ENCODE measurements at regions not wholly inside any gene's neighbourhood (a gene's known extent, or its start where the extent isn't known, plus 50 kb on each side); places are given as distances from the start of the nearest gene placed in this dataset.

DNA sequence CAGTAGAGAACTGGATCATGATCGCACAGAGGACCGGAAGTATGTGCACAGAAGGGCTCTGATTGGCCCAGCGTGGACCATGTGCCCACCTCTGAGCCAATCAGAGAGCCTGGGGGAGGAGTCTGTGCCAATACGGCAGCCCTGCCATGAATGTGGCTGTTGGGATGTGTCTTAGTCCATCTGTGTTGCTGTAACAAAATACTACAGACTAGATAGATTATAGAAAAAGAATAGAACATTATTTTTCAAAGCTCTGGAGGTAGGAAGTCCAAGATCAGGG lies 132.0 kb downstream of the NDUFA10 start:
- no peak for DNase-seq (ENCODE audit: low read depth)
- no peak for TF ChIP-seq CTCF (IDR thresholded peaks at IDR 0.05; ENCODE audit: low read depth, low read length, missing control alignments)
- in situ Hi-C loops (cut with HindIII; ENCODE audit: low sequenced_read_pairs) = no loop called here
- no peak overlapping the region for H3K4me3 ChIP-seq (ENCODE audit: low read depth, low read length)

DNA sequence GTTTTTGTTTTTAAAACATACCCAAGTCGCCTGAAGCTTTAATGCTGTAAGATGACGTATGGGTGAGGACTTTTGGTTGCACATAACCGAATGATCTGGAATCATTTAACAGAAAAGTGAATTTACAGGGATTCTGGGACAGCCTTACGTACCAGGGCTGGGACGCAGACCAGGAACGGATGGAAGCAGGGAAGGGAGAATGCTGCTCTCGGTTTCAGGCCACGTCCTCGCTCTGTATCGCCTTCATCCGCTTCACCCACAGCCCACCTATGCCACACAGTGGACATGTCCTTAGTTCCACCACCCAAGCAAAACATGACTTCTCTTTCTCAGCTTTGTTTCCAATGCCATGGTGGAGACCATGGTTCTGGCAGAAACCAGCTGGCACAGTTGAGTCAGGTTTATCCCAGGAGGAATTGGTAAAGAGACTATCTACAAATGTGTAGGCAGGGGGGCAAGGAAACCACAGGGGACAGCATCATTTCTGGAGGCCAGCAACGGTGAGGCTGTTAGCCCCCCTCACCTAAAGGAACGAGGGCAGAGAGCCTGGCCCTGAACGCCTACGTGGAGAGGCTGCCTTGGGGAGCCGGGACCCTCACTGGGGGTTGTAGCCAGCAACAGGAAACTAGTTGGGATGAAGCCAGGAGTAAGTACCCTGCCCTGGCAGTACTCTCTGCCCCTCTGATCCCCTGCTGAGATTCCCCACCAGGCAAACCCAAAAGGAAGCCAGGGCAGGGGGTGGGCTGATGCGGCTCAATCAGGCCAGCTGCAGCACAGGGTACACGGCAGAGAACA lies 132.5 kb downstream of the NDUFA10 start:
- in situ Hi-C loops (cut with HindIII; ENCODE audit: low sequenced_read_pairs) = no loop called here
- DNase-seq (ENCODE audit: low read depth) = no peak
- TF ChIP-seq CTCF (IDR thresholded peaks at IDR 0.05; ENCODE audit: low read depth, low read length, missing control alignments) = no peak
- H3K4me3 ChIP-seq (ENCODE audit: low read depth, low read length) = no peak overlapping the region

- no peak overlapping the region for H3K4me3 ChIP-seq (ENCODE audit: low read depth, low read length)
- no peak for DNase-seq (ENCODE audit: low read depth)
- in situ Hi-C loops (cut with HindIII; ENCODE audit: low sequenced_read_pairs) = no loop called here
- no peak for TF ChIP-seq CTCF (IDR thresholded peaks at IDR 0.05; ENCODE audit: low read depth, low read length, missing control alignments)
Observed at GRCh38 chr2:239891698-239892097, 133.4 kb downstream of the NDUFA10 start.

- no peak for DNase-seq (ENCODE audit: low read depth)
- in situ Hi-C loops (cut with HindIII; ENCODE audit: low sequenced_read_pairs) = no loop called here
- no peak overlapping the region for H3K4me3 ChIP-seq (ENCODE audit: low read depth, low read length)
- TF ChIP-seq CTCF (IDR thresholded peaks at IDR 0.05; ENCODE audit: low read depth, low read length, missing control alignments) = no peak
Observed at GRCh38 chr2:239890206-239890746, 134.9 kb downstream of the NDUFA10 start.

DNA sequence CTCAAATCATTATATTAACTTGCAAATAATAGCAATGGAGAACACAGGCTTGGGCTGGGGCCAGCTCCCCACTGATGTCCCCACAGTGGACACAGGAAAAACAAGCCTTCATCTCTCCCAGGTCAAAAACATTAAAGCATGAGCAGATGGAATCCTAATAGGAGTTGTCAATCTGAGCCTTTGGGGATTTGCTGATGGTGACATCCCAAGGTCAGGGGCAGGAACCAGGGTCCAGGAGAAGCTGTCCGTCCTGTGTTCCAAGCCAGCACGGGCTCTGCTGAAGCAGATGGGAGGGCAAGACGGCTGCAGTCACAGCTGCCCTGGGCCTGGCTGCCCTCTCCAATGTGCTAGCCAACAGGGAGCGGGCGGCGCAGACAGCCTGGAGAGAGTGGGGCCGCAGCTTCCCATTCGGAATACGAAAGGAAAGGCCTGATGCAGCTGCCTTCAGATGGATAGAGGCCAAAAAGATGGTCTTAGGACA lies 135.5 kb downstream of the NDUFA10 start:
- in situ Hi-C loops (cut with HindIII; ENCODE audit: low sequenced_read_pairs) = no loop called here
- no peak for DNase-seq (ENCODE audit: low read depth)
- TF ChIP-seq CTCF (IDR thresholded peaks at IDR 0.05; ENCODE audit: low read depth, low read length, missing control alignments) = no peak
- no peak overlapping the region for H3K4me3 ChIP-seq (ENCODE audit: low read depth, low read length)

- TF ChIP-seq CTCF (IDR thresholded peaks at IDR 0.05; ENCODE audit: low read depth, low read length, missing control alignments) = no peak
- in situ Hi-C loops (cut with HindIII; ENCODE audit: low sequenced_read_pairs) = no loop called here
- H3K4me3 ChIP-seq (ENCODE audit: low read depth, low read length) = no peak overlapping the region
- no peak for DNase-seq (ENCODE audit: low read depth)
Observed at GRCh38 chr2:239887604-239888003, 137.5 kb downstream of the NDUFA10 start.
